ENCODE measurements at regions not wholly inside any gene's neighbourhood (a gene's known extent, or its start where the extent isn't known, plus 50 kb on each side); places are given as distances from the start of the nearest gene placed in this dataset.

GRCh38 chr5:158560170-158560569, 539.5 kb downstream of the EBF1 start:
- Histone ChIP-seq H3K9me3 (no peaks in the 10 kb centered on the region), H3K27me3 (no peaks in the 10 kb centered on the region), H3K4me3 (no peak overlapping the region), H3K4me1 (no peaks in the 10 kb centered on the region), H3K27ac (no peak overlapping the region), H3K36me3 (no peaks in the 10 kb centered on the region)
- no peak for DNase-seq (ENCODE audit: low spot score)
- no peak for TF ChIP-seq CTCF (IDR thresholded peaks at IDR 0.05)

- Histone ChIP-seq H3K27me3 (no peaks in the 10 kb centered on the region), H3K36me3 (no peaks in the 10 kb centered on the region), H3K4me1 (no peaks in the 10 kb centered on the region), H3K9me3 (no peaks in the 10 kb centered on the region), H3K27ac (no peak overlapping the region), H3K4me3 (no peak overlapping the region)
- no peak for TF ChIP-seq CTCF (IDR thresholded peaks at IDR 0.05)
- DNase-seq (ENCODE audit: low spot score): no peak
These were observed 540.1 kb downstream of the EBF1 start for GRCh38 chr5:158559643-158560042.

DNA sequence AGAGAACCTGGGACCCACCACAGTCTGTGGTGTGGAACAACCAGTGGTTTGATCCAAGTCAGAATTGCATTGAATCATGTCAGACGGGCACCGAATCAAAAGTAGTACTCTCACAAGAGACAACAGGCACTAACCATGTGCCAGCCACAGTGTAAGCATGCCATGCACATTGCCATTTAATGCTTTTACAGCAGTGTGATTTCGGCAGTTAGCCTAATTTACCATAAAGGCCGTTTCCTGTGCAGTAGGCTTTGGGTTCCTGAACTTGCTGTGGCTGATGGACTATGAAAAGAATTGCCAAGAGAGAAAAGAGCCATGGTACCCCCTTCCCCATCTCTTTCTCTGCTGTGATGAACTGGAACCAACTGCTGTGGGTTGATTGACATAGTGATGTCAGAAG, 540.6 kb downstream of the EBF1 start:
- Histone ChIP-seq H3K27ac (no peak overlapping the region), H3K4me1 (no peaks in the 10 kb centered on the region), H3K27me3 (no peaks in the 10 kb centered on the region), H3K36me3 (no peaks in the 10 kb centered on the region), H3K9me3 (no peaks in the 10 kb centered on the region), H3K4me3 (no peak overlapping the region)
- TF ChIP-seq CTCF (IDR thresholded peaks at IDR 0.05): no peak
- no peak for DNase-seq (ENCODE audit: low spot score)

DNA sequence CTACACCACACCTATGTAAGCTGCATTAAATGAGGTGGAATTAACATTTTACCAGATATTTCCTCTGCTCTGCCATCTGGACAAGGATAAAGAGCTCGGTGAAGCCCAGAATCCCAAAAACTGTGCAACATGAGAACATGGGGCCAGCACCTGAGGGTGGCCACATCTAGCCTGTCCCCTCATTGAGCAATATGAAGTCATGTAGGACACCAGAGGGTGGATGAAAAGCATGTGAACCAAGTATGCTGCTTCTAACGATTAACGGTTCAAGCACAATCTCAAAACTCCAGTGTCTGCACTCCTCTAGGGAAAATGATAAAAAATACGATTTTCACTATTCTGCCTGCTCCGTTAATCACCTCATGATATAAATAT, 545.8 kb downstream of the EBF1 start:
- Histone ChIP-seq H3K4me1 (no peaks in the 10 kb centered on the region), H3K27me3 (no peaks in the 10 kb centered on the region), H3K9me3 (no peaks in the 10 kb centered on the region), H3K27ac (peak overlapping the region; percentile 3 to 58), H3K36me3 (no peaks in the 10 kb centered on the region), H3K4me3 (no peak overlapping the region)
- no peak for DNase-seq (ENCODE audit: low spot score)
- no peak for TF ChIP-seq CTCF (IDR thresholded peaks at IDR 0.05)

- no peaks in the 10 kb centered on the region for H3K27me3 ChIP-seq
- DNase-seq (ENCODE audit: low spot score): no peak
- no peaks in the 10 kb centered on the region for H3K4me1 ChIP-seq
- H3K4me3 ChIP-seq: no peak overlapping the region
- H3K9me3 ChIP-seq: peaks cover 0 to 4% of the 10 kb centered on the region in 2 donors
- no peaks in the 10 kb centered on the region for H3K36me3 ChIP-seq
- H3K27ac ChIP-seq: peak overlapping the region; percentile 3 to 70
- no peak for TF ChIP-seq CTCF (IDR thresholded peaks at IDR 0.05)
These were observed 546.3 kb downstream of the EBF1 start for GRCh38 chr5:158553195-158553961.

DNA sequence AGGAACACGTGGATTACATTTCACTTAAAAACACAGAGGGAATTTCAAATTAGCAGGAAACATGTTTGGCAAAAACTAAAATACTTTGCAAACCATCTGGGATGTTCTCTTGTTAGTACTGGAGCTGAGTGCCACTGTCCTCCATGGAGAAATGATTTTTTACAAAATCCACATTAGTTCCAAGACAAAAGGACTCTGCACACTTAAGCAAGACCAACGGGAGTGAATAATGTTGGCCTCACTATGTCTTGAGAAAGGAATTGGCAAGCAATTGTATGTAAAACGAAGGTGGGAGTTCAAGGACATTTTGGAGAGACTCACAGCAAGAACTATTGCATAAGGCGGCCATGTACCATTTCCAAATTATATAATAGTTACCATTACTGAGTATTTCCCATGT, 547.5 kb downstream of the EBF1 start:
- H3K4me3 ChIP-seq: no peak overlapping the region
- no peak for TF ChIP-seq CTCF (IDR thresholded peaks at IDR 0.05)
- peak overlapping the region in 1 of 2 donors; percentile 70 for H3K27ac ChIP-seq
- no peaks in the 10 kb centered on the region for H3K36me3 ChIP-seq
- DNase-seq (ENCODE audit: low spot score): no peak
- H3K27me3 ChIP-seq: no peaks in the 10 kb centered on the region
- no peaks in the 10 kb centered on the region for H3K4me1 ChIP-seq
- peaks cover 3 to 10% of the 10 kb centered on the region in 2 donors for H3K9me3 ChIP-seq
